ENCODE measurements at regions not wholly inside any gene's neighbourhood (a gene's known extent, or its start where the extent isn't known, plus 50 kb on each side); places are given as distances from the start of the nearest gene placed in this dataset.

DNA sequence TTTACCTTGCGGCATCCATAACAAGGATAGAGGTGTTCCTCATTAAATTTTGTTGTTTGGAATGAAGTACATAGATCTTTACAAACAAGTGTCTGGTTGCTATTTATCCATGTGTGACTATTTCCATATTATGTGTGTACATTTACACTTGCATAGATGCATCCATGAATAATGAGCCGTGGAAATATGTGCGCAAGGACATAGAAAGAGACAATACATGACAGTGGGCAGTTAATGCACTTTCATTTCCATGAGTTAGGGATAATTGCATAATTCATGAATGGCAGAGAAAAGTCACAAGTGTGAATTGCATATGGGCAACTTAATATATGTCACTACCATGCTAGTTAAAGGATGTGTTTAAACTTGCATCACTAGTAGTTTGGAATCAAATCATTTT lies 338.2 kb upstream of the PITX2 start:
- TF ChIP-seq, protein P1, sequence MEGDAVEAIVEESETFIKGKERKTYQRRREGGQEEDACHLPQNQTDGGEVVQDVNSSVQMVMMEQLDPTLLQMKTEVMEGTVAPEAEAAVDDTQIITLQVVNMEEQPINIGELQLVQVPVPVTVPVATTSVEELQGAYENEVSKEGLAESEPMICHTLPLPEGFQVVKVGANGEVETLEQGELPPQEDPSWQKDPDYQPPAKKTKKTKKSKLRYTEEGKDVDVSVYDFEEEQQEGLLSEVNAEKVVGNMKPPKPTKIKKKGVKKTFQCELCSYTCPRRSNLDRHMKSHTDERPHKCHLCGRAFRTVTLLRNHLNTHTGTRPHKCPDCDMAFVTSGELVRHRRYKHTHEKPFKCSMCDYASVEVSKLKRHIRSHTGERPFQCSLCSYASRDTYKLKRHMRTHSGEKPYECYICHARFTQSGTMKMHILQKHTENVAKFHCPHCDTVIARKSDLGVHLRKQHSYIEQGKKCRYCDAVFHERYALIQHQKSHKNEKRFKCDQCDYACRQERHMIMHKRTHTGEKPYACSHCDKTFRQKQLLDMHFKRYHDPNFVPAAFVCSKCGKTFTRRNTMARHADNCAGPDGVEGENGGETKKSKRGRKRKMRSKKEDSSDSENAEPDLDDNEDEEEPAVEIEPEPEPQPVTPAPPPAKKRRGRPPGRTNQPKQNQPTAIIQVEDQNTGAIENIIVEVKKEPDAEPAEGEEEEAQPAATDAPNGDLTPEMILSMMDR (IDR thresholded peaks at IDR 0.05): no peak
- TF ChIP-seq POLR2A (IDR thresholded peaks at IDR 0.05): no peak

All from right lobe of liver (tissue), 4 donors.